ENCODE measurements at regions not wholly inside any gene's neighbourhood (a gene's known extent, or its start where the extent isn't known, plus 50 kb on each side); places are given as distances from the start of the nearest gene placed in this dataset.
"Not testable (repeated sequence)": the region's sequence is repeated elsewhere in the genome, so short reads cannot be mapped to it uniquely, and the experiment has no call there.

GRCh38 chr9:40914772-40915659 lies 213.5 kb downstream of the FOXD4L6 start:
- no peak for ATAC-seq
- H3K9me3 Mint-ChIP-seq: peaks cover 65% of the 10 kb centered on the region
- H3K27me3 Mint-ChIP-seq: no peaks in the 10 kb centered on the region
- ChIA-PET POLR2A (no interaction called here), CTCF (no interaction called here)
- H3K4me3 Mint-ChIP-seq: no peak overlapping the region
- intact Hi-C loops (cut with micrococcal nuclease): no loop called here
- no peak overlapping the region for H3K27ac Mint-ChIP-seq
- TF ChIP-seq CTCF (IDR thresholded peaks at IDR 0.05): no peak
- DNase-seq: no peak
- H3K36me3 Mint-ChIP-seq (ENCODE audit: low read depth): peaks cover 50% of the 10 kb centered on the region
- H3K4me1 Mint-ChIP-seq (ENCODE audit: low read depth): no peaks in the 10 kb centered on the region

DNA sequence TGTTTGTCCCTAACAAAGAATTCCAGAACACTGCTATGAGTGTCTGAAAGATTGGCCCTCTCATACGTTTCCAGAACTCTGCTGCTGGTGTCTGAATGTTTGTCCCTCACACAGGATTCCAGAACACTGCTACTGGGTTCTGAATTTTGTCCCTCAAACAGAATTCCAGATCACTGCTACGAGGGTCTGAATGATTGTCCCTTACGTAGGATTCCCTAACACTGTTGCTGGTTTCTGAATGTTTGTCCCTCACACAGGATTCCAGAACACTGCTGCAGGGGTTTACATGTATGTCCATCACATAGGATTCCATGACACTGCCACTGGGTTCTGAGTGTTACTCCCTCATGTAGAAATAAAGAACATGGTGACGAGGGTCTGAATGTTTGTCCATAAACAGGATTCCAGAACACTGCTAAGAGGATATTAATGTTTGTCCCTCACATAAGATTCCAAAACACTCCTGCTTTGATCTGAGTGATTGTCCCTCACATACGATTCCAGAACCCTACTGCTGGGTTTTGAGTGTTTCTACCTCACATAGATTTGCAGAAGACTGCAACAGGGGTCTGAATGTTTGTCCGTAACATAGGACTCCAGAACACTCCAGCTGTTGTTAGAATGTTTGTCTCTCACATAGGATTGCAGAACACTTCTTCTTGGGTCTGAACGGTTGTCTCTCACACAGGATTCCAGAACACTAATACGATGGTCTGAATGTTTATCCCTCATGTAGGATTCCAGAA lies 214.4 kb downstream of the FOXD4L6 start:
- Mint-ChIP-seq H3K36me3 (ENCODE audit: low read depth) (peaks cover 46% of the 10 kb centered on the region), H3K4me3 (no peak overlapping the region), H3K9me3 (peaks cover 61% of the 10 kb centered on the region), H3K4me1 (ENCODE audit: low read depth) (no peaks in the 10 kb centered on the region), H3K27me3 (no peaks in the 10 kb centered on the region), H3K27ac (no peak overlapping the region)
- TF ChIP-seq CTCF (IDR thresholded peaks at IDR 0.05): no peak
- ChIA-PET CTCF (no interaction called here), POLR2A (no interaction called here)
- intact Hi-C loops (cut with micrococcal nuclease): no loop called here
- ATAC-seq: no peak
- DNase-seq: no peak

DNA sequence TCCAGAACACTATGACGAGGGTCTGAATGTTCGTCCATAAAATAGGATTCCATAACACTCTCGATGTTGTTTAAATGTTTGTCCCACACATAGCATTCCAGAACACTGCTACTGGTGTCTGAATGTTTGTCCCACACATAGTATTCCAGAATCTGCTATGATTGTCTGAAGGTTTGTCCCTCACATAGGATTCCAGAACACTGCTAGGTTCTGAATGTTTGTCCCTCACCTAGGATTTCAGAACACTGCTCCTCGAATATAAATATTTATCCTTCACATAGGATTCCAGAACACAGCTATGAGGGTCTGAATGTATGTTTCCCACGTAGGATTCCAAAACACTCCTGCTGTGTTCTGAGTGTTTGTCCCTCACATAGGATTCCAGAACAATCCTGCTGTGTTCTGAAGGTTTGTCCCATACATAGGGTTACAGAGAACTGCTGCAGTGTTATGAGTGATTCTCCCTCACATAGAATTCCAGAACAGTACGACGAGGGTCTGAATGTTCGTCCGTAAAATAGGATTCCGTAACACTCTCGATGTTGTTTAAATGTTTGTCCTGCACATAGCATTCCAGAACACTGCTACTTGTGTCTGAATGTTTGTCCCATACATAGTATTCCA lies 215.3 kb downstream of the FOXD4L6 start:
- DNase-seq: no peak
- ChIA-PET POLR2A (no interaction called here), CTCF (no interaction called here)
- Mint-ChIP-seq H3K4me3 (no peak overlapping the region), H3K9me3 (peaks cover 63% of the 10 kb centered on the region), H3K36me3 (ENCODE audit: low read depth) (peaks cover 46% of the 10 kb centered on the region), H3K27ac (no peak overlapping the region), H3K4me1 (ENCODE audit: low read depth) (no peaks in the 10 kb centered on the region), H3K27me3 (peaks cover under 1% of the 10 kb centered on the region)
- TF ChIP-seq CTCF (IDR thresholded peaks at IDR 0.05): no peak
- ATAC-seq: no peak
- intact Hi-C loops (cut with micrococcal nuclease): no loop called here

GRCh38 chr9:40912679-40913078 lies 215.8 kb downstream of the FOXD4L6 start:
- H3K36me3 Mint-ChIP-seq (ENCODE audit: low read depth): peaks cover 42% of the 10 kb centered on the region
- ATAC-seq; H3K27me3 Mint-ChIP-seq; H3K4me3 Mint-ChIP-seq; DNase-seq; H3K4me1 Mint-ChIP-seq (ENCODE audit: low read depth); intact Hi-C loops (cut with micrococcal nuclease); POLR2A ChIA-PET; CTCF ChIA-PET; H3K27ac Mint-ChIP-seq: not testable (repeated sequence)
- H3K9me3 Mint-ChIP-seq: peaks cover 65% of the 10 kb centered on the region

DNA sequence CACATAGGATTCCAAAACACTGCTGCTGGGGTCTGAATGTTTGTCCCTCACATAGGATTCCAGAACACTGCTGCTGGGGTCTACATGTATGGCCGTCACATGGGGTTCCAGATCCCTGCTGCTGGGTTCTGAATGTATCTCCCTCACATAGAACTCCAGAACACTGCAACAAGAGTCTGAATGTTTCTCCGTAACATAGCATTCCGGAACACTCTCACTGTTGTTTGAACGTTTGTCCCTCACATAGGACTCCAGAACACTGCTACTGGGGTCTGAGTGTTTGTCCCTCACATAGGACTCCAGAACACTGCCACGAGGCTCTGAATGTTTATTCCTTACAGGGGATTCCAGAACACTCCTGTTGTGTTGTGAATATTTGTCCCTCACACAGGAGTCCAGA lies 216.8 kb downstream of the FOXD4L6 start:
- Mint-ChIP-seq H3K36me3 (ENCODE audit: low read depth) (peaks cover 35% of the 10 kb centered on the region), H3K9me3 (peaks cover 69% of the 10 kb centered on the region), H3K4me3 (no peak overlapping the region), H3K27ac (no peak overlapping the region), H3K27me3 (peaks cover 4% of the 10 kb centered on the region), H3K4me1 (ENCODE audit: low read depth) (no peaks in the 10 kb centered on the region)
- ChIA-PET CTCF (no interaction called here), POLR2A (no interaction called here)
- no peak for DNase-seq
- TF ChIP-seq CTCF (IDR thresholded peaks at IDR 0.05): no peak
- no peak for ATAC-seq
- intact Hi-C loops (cut with micrococcal nuclease): no loop called here

GRCh38 chr9:40910995-40911394 lies 217.5 kb downstream of the FOXD4L6 start:
- H3K4me1 Mint-ChIP-seq (ENCODE audit: low read depth); POLR2A ChIA-PET; H3K27me3 Mint-ChIP-seq; H3K4me3 Mint-ChIP-seq; H3K27ac Mint-ChIP-seq; intact Hi-C loops (cut with micrococcal nuclease); DNase-seq; CTCF ChIA-PET; ATAC-seq: not testable (repeated sequence)
- Mint-ChIP-seq H3K36me3 (ENCODE audit: low read depth) (peaks cover 30% of the 10 kb centered on the region), H3K9me3 (peaks cover 73% of the 10 kb centered on the region)
